NCI-H1048 (cell line): ENCODE measurements at regions not wholly inside any gene's neighbourhood (a gene's known extent, or its start where the extent isn't known, plus 50 kb on each side); places are given as distances from the start of the nearest gene placed in this dataset.

Experiments used
- DNase-seq: peaks from one replicate; lab custom pipeline; 2025; lab: John Stamatoyannopoulos, UW

- no peak for DNase-seq
Measured at GRCh38 chr5:175242207-175242606, 201.8 kb downstream of the DRD1 start.

GRCh38 chr5:175238326-175238725 is 205.7 kb downstream of the DRD1 start:
- no peak for DNase-seq

GRCh38 chr5:175236176-175236575 is 207.8 kb downstream of the DRD1 start:
- no peak for DNase-seq

GRCh38 chr5:175235251-175235960 is 208.6 kb downstream of the DRD1 start:
- no peak for DNase-seq

GRCh38 chr5:175230299-175230698 is 213.7 kb downstream of the DRD1 start:
- DNase-seq: no peak

GRCh38 chr5:175226506-175226905 is 217.5 kb downstream of the DRD1 start:
- no peak for DNase-seq

- DNase-seq: no peak
Measured at GRCh38 chr5:175223291-175223690, 220.7 kb downstream of the DRD1 start.

GRCh38 chr5:175222621-175223020 is 221.4 kb downstream of the DRD1 start:
- no peak for DNase-seq

GRCh38 chr5:175220549-175220948 is 223.4 kb downstream of the DRD1 start:
- DNase-seq: no peak

GRCh38 chr5:175219366-175219765 is 224.6 kb downstream of the DRD1 start:
- DNase-seq: no peak

GRCh38 chr5:175216991-175217390 is 227.0 kb downstream of the DRD1 start:
- DNase-seq: no peak

GRCh38 chr5:175215906-175216305 is 228.1 kb downstream of the DRD1 start:
- no peak for DNase-seq

GRCh38 chr5:175214152-175214551 is 229.8 kb downstream of the DRD1 start:
- DNase-seq: no peak

GRCh38 chr5:175211956-175212756 is 231.8 kb downstream of the DRD1 start:
- DNase-seq: no peak

- DNase-seq: no peak
Measured at GRCh38 chr5:175207321-175208040, 236.5 kb downstream of the DRD1 start.

GRCh38 chr5:175206669-175207068 is 237.3 kb downstream of the DRD1 start:
- no peak for DNase-seq

- DNase-seq: no peak
Measured at GRCh38 chr5:175202463-175203068, 241.4 kb downstream of the DRD1 start.

- no peak for DNase-seq
Measured at GRCh38 chr5:175201393-175201792, 242.6 kb downstream of the DRD1 start.

- DNase-seq: no peak
Measured at GRCh38 chr5:175195698-175196656, 248.0 kb downstream of the DRD1 start.

- no peak for DNase-seq
Measured at GRCh38 chr5:175181331-175181730, 262.7 kb downstream of the DRD1 start.

- DNase-seq: no peak
Measured at GRCh38 chr5:175170899-175171298, 273.1 kb downstream of the DRD1 start.
